GM18498 (cell line): ENCODE measurements at regions not wholly inside any gene's neighbourhood (a gene's known extent, or its start where the extent isn't known, plus 50 kb on each side); places are given as distances from the start of the nearest gene placed in this dataset.

Source experiments
- ATAC-seq: cut with Tn5 transposase; IDR thresholded peaks from one replicate; pipeline ENCODE4 v1.9.1; 2021; ENCODE audit warnings: mild to moderate bottlenecking, moderate library complexity; ENCODE audit not compliant: unreplicated experiment

GRCh38 chr16:85173981-85174751 lies 61.9 kb upstream of the CIBAR2 start:
- ATAC-seq: no peak

- no peak for ATAC-seq
These were observed 62.8 kb upstream of the CIBAR2 start for GRCh38 chr16:85174871-85175723.

- ATAC-seq: no peak
These were observed 63.5 kb upstream of the CIBAR2 start for GRCh38 chr16:85175724-85176233.

- no peak for ATAC-seq
These were observed 64.5 kb upstream of the CIBAR2 start for GRCh38 chr16:85176541-85177447.

GRCh38 chr16:85177448-85177846 lies 65.2 kb upstream of the CIBAR2 start:
- no peak for ATAC-seq

- ATAC-seq: no peak
These were observed 65.8 kb upstream of the CIBAR2 start for GRCh38 chr16:85178006-85178591.

GRCh38 chr16:85178596-85178995 lies 66.3 kb upstream of the CIBAR2 start:
- ATAC-seq: no peak

GRCh38 chr16:85179344-85180046 lies 67.2 kb upstream of the CIBAR2 start:
- ATAC-seq: no peak

GRCh38 chr16:85180047-85180826 lies 68.0 kb upstream of the CIBAR2 start:
- ATAC-seq: no peak

- no peak for ATAC-seq
These were observed 68.8 kb upstream of the CIBAR2 start for GRCh38 chr16:85180827-85181738.

- no peak for ATAC-seq
These were observed 69.5 kb upstream of the CIBAR2 start for GRCh38 chr16:85181739-85182129.

- ATAC-seq: no peak
These were observed 70.0 kb upstream of the CIBAR2 start for GRCh38 chr16:85182286-85182685.

- no peak for ATAC-seq
These were observed 70.5 kb upstream of the CIBAR2 start for GRCh38 chr16:85182774-85183173.

- ATAC-seq: no peak
These were observed 71.3 kb upstream of the CIBAR2 start for GRCh38 chr16:85183564-85183963.

GRCh38 chr16:85184404-85184803 lies 72.1 kb upstream of the CIBAR2 start:
- no peak for ATAC-seq

- no peak for ATAC-seq
These were observed 73.2 kb upstream of the CIBAR2 start for GRCh38 chr16:85185303-85186100.

GRCh38 chr16:85187002-85187401 lies 74.7 kb upstream of the CIBAR2 start:
- ATAC-seq: no peak
